ENCODE measurements at regions not wholly inside any gene's neighbourhood (a gene's known extent, or its start where the extent isn't known, plus 50 kb on each side); places are given as distances from the start of the nearest gene placed in this dataset.

- no peak for TF ChIP-seq CTCF (IDR thresholded peaks at IDR 0.05; ENCODE audit: insufficient read depth, low read depth, low read length)
- DNase-seq (ENCODE audit: low read depth), result no peak
- no peak overlapping the region for H3K4me3 ChIP-seq (ENCODE audit: low read depth, low read length)
Observed at GRCh38 chr4:60759518-60760245, 440.4 kb upstream of the ADGRL3 start.

GRCh38 chr4:60780874-60781273 is 419.3 kb upstream of the ADGRL3 start:
- H3K4me3 ChIP-seq (ENCODE audit: low read depth, low read length), result no peak overlapping the region
- no peak for TF ChIP-seq CTCF (IDR thresholded peaks at IDR 0.05; ENCODE audit: insufficient read depth, low read depth, low read length)
- DNase-seq (ENCODE audit: low read depth), result no peak

GRCh38 chr4:60790608-60791007 is 409.5 kb upstream of the ADGRL3 start:
- no peak overlapping the region for H3K4me3 ChIP-seq (ENCODE audit: low read depth, low read length)
- no peak for TF ChIP-seq CTCF (IDR thresholded peaks at IDR 0.05; ENCODE audit: insufficient read depth, low read depth, low read length)
- no peak for DNase-seq (ENCODE audit: low read depth)

GRCh38 chr4:60794372-60794771 is 405.8 kb upstream of the ADGRL3 start:
- DNase-seq (ENCODE audit: low read depth), result no peak
- H3K4me3 ChIP-seq (ENCODE audit: low read depth, low read length), result no peak overlapping the region
- no peak for TF ChIP-seq CTCF (IDR thresholded peaks at IDR 0.05; ENCODE audit: insufficient read depth, low read depth, low read length)

GRCh38 chr4:60799214-60799613 is 400.9 kb upstream of the ADGRL3 start:
- no peak overlapping the region for H3K4me3 ChIP-seq (ENCODE audit: low read depth, low read length)
- no peak for DNase-seq (ENCODE audit: low read depth)
- no peak for TF ChIP-seq CTCF (IDR thresholded peaks at IDR 0.05; ENCODE audit: insufficient read depth, low read depth, low read length)

- DNase-seq (ENCODE audit: low read depth), result no peak
- no peak overlapping the region for H3K4me3 ChIP-seq (ENCODE audit: low read depth, low read length)
- no peak for TF ChIP-seq CTCF (IDR thresholded peaks at IDR 0.05; ENCODE audit: insufficient read depth, low read depth, low read length)
Observed at GRCh38 chr4:60800701-60801100, 399.4 kb upstream of the ADGRL3 start.

Data from fibroblast of villous mesenchyme (primary cell).